DMS53 (cell line): ENCODE measurements at regions not wholly inside any gene's neighbourhood (a gene's known extent, or its start where the extent isn't known, plus 50 kb on each side); places are given as distances from the start of the nearest gene placed in this dataset.
"Not testable (repeated sequence)": the region's sequence is repeated elsewhere in the genome, so short reads cannot be mapped to it uniquely, and the experiment has no call there.

Experiments used
- DNase-seq: peaks from one replicate; lab custom pipeline; 2025; lab: John Stamatoyannopoulos, UW

DNA sequence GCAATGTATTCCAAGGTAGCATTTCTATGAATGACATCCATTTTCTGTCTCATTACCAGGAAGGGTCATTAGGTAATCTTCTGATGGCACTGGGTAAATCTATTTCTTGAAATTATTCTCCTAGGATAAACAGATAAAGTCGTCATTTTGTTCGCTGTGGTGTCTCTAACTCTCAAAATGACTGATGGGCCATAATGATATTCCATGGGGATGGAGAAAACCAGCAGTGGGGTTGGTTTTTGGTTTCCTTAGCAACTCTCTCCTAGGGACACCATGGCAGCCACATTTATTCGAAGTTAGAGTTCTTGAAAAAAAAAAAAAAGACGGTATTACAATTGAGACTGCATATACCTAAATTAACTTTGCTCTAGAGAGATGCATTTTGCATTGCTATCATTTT, 231.3 kb upstream of the SLCO3A1 start:
- DNase-seq = no peak

DNA sequence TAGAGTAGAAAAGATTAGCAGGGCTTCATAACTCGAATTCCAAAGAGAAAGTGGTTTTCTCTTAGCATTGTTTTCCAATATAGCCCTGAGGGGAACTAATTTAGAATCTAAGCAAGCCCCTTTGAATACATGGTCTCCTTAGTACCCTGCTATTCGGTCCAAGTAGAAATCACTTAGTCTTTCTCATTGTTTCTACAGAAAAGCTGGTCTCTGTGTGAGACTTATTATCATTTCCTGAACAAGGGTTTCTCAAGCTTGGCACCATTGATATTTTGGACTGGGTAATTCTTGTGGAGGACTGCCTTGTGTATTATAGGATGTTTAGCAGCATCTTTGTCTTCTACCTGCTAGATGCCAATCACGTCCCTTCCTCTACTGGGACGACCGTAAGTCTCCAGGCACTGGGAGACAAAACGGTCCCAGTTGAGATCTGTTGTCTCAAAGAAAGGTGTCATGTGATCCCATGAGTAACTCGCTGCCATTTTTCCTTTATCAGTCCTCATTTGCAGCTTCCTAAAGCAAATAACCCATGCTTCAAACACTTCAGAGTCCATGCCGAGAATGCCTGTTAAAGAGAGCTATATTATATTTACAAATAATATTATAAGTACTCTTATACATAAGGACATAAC, 230.7 kb upstream of the SLCO3A1 start:
- no peak for DNase-seq

DNA sequence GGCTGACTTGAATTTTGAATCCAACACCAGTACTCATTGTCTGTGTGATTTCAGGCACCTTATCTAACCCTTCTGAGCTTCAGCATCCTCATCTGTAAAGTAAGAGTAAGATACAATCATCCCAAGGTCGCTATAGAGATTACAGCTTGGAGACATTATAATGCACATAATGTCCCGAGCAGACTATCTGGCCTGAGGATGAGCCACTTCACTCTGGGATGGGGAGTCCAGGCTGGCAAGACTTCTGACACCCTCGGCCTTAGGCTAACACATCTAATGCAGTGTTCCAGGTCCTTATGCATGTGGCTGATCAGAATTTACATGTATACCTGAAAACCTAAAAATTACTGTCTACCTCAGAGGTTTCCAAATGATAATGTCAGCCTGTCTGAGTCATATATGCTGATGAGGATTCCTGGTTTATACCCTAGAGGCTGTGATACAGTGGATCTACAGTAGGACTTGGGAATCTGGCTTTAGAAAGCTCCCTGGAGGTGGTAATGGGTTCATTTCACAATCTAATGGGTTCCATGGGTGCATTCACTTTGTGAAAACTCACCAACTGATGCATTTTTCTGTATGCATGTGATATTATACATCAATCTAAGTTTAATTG, 229.0 kb upstream of the SLCO3A1 start:
- no peak for DNase-seq

DNA sequence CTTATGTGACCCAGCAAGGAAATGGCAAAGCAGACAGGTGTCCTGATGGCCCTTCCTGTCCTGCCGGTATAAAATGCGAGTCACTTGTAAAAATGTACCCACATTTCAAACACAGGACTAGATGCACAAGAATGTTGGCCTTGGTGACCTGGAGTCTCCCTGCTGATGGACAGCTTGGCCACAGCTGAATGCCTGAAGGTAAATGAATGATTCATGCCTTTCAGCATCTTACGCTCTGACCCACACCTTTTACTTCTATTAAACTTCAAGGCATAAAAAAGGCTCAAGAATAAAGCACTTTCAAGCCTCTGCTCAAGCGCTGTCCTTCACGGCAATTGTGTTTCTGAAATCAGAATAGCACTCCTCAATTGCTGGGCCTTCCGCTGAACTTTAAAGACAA, 228.0 kb upstream of the SLCO3A1 start:
- DNase-seq = no peak

DNA sequence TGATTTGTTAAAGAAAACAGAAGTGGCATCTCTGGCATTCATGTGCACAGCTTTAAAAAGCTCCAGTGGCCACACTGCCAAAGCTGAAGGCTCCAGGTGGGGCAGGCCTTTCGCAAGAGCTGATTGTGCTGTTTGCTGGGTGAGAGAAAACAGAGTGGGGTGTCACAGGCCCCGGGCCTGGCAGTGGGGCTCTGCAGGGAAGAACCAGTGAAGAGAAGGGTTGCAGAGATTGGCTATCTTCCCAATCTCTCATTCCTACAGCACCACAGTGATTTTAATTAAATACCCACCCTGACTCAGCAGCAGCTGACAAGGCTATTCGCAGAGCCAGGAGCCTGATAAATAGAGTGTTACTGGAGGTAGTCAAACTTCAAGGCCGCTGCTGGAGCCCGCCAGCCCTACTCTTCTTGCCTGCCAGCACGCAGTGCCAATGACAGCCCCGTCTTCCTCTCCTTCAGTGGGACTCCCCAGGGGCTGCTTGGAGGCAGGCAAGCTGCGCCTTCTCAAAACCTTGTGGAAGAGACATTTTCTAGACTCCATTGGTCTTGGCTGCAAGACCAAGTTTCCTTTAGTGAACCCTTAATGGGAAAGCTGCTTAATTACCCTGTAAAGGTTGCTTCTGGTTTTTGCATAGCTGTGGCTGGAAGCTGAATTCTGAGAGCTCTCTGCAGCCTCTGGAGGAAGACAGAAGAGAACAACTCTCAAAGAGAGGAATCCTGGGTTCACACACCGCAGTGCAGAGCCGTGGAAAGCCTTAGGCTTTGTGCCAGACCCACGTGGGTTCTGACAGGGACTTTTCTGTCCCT, 225.8 kb upstream of the SLCO3A1 start:
- DNase-seq = no peak

DNA sequence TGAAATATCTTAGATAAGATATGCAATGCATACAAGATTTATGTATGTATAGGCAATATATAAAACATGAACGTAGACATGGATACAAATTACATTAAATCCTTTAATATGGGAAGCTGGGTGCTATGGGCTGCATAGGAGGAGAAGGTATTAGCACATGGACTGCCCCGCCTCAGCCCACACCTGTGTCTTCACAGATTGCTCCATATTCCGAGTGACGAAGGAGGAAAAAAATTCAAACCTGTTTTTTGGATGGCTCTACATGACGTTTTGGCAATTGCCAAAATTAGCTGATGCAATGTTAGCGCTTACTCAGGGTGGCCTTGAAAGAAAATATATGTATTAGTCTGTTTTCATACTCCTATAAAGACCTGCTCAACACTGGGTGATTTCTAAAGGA, 223.4 kb upstream of the SLCO3A1 start:
- DNase-seq = no peak

DNA sequence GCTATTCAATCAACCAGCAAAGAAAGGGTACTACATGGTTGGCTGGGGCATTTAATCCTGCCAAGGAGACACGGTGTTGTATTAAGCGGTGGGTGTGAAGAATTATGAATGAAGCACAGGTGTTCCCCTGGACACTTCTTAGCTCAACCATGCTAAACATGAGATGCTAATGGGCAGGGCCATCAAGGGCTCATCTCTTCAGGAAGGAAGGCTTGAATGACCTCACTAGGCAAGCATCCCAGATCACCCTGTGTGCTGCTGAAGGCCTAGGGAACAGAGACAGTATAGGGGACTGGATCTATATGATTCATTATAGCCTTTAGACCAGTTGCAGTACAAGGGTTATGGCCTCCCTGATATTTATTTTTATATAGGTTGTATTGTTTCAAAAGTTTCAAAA, 221.3 kb upstream of the SLCO3A1 start:
- peak; percentile 82 for DNase-seq

DNA sequence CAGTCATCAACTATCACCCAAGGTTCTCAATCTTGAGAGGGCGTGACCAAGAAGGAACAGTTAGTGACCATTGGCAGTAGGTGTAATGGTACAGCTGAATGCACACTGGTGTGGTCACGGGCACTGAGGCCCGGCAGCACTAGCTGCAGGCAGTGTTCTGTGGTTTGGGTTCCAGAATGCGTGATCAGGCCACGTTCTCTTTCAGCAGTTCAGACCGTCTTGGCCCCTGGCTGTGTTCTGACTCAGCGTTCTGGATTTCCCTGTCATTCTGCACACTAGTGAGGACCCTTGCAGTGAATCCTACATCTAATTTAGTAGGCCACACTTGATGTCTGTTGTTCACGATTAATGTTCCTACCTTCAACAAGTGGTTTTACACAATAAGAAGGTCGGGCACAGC, 220.5 kb upstream of the SLCO3A1 start:
- DNase-seq = no peak

DNA sequence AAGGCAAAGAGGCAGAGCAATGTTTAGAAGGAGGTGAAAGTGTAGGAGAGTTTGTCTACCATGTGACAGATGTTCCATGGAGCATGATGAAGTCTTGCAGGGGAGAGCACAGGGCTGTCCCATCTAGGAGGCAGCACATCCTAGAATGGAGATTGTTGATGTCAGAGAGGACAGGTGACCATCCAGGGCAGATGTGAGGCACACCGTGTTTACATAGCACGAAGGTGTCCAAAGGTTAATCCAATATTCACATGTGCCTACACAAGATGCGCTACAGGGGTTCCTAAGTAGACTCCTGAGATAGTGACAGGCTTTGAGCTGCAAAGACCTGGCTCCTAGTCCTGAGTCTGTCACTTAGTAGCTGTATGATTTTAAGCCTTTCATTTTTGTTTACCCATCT, 219.3 kb upstream of the SLCO3A1 start:
- DNase-seq = peak; percentile 85

DNA sequence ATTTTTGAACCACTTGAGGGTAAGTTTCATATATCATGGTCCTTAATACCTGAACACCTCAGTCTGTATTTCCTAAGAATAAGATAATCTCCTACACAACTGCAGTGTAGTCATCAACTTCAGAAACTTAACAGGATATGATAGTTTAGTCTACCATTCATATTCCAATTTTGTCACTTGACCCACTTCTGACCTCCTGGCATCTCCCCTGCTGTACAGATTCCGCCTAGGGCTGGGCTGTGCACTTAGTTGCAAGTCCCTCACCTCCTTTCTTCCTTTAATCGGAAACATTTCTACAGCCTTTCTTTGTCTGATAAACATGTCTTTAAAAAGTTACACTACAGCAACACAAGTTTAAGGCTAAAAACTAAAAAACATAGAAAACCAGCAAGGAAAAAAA, 218.4 kb upstream of the SLCO3A1 start:
- no peak for DNase-seq

DNA sequence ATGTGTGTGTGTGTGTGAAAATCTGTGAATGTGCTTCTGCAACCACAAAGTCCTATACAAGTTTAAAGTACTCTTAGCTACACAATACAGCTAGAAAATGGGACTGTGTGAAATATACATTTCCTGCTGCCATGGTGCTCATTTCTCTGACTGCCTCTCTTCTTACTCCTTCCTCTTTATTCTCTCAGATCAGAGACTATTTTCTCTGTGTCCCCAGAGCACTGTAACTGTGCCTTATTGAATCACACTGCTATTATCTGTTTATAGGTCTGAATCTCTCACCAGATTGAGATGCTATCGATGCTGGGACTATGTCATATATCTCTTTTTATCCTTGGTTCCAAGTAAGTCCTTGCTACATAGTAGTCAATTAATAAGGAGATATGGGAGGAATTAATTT, 217.9 kb upstream of the SLCO3A1 start:
- no peak for DNase-seq

DNA sequence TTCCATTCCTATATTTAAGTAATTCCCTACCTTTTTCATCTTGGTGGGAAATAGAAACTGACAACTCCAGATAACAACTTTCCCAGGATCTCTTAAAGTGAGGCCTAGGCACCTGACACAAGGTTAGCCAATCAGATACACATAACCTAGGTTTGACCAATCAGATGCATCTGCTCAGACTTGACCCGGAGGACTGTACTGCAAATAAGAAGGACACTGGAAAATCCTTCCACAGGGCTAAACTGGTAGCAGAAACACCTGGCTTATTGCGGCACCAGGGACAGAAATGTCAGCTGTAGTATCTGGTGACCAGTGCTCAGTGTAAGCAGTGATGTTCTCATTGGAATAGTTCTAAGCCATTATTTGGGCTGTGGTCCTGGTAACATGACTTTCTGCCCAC, 204.5 kb upstream of the SLCO3A1 start:
- DNase-seq = no peak

DNA sequence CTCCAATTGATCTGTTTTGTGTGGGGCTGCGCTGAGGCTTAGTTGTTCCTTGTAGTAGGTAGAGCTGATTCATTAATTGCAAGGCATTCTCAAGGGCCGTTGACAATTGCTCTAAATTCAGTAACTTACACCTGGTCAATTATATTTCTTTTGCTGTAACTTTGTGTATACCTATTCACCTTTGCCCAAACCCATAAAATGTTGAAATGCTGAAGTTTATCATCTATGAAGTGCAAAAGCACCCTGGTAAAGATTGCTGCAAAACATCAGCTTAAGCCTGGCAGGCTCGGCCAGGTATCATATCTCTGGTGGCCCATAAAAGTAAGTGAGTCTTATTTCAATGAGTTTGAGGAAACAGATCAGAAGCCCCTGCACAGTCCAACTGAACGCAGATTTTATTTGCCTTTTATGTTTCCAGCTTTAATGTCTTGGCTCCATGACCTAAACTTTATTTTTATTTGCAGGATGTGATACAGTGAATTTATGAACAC, 203.6 kb upstream of the SLCO3A1 start:
- DNase-seq = no peak

DNA sequence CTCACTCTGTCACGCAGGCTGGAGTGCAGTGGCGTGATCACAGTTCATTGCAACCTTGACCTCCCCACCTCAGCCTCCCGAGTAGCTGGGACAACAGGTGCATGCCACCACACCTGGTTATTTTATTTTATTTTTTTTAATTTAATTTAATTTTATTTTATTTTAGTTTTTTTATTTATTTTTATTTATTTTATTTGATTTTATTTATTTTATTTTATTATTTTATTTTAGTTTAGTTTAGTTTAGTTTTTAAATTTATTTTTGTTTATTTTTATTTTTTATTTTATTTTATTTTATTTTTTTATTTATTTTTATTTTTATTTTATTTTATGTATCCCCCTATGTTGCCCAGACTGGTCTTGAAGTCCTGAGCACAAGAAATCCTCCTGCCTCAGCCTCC, 202.3 kb upstream of the SLCO3A1 start:
- no peak for DNase-seq

DNA sequence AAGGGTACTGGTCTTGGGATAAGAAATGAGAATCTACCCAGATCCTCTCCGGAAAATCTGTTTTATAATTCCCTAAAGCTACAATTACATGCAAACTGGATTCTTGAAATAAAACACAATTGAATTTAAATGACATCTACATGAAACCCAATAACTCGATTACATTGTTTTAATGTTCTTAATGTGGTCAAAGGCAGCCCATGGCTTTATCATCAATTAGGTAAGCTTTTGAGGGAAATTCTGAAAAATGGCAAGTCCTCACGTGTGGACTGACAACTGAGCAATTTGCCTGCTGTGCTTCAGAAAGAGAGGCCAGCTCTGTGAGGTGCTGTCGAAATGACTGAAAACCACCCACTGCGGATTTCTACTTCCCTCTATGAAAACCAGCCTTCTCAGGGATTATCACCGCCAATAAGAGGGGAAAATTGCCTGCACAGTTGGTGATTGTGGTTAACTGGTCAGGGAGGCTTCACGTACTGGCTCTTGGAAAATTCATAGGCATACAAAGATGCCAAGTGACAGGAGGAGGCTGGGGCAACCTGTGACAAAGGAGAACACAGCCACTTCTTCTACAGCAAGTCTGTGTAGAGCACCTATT, 200.8 kb upstream of the SLCO3A1 start:
- DNase-seq = no peak

DNA sequence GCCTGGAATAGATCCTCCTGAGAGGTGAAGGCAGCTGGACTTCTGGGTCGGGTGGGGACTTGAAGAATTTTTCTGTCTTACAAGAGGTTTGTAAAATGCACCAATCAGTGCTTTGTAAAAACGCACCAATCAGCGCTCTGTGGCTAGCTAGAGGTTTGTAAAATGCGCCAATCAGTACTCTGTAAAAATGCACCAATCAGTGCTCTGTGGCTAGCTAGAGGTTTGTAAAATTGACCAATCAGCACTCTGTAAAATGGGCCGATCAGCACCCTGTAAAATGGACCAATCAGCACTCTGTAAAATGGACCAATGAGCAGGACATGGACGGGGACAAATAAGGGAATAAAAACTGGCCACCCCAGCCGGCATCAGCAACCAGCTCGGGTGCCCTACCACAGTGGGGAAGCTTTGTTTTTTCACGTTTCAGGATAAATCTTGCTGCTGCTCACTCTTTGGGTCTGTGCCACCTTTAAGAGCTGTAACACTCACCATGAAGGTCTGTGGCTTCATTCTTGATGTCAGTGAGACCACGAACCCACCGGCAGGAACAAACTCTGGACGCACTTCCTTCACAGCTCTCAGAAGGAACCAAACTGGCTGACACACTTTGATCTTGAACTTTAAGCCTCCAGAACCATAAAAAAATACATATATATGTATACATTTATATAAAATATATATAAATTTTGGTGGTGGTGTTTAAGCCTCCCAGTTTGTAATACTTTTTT, 197.8 kb upstream of the SLCO3A1 start:
- DNase-seq = not testable (repeated sequence)

DNA sequence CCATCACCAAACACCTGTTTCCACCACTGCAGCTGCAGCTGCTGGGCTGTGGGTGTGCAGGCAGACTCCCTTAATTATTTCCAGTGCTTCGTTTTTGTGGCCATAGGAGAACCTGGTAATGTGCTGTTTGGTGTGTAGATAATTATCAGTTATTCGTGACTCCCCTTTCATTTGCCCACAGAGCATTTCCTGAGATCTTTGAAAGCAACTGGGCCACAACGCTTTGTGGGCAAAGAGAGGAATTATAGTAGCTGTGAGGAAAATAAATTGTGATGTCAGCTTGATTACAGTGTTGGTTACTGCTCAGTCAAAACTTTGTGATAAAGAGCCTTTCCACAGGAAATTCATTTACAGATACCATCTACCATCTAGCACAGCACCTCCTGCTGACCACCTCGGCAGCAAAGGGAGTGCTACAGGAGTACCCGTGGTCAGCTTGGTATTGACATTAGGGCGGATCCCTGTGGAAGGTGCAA, 193.3 kb upstream of the SLCO3A1 start:
- DNase-seq = peak; percentile 16

DNA sequence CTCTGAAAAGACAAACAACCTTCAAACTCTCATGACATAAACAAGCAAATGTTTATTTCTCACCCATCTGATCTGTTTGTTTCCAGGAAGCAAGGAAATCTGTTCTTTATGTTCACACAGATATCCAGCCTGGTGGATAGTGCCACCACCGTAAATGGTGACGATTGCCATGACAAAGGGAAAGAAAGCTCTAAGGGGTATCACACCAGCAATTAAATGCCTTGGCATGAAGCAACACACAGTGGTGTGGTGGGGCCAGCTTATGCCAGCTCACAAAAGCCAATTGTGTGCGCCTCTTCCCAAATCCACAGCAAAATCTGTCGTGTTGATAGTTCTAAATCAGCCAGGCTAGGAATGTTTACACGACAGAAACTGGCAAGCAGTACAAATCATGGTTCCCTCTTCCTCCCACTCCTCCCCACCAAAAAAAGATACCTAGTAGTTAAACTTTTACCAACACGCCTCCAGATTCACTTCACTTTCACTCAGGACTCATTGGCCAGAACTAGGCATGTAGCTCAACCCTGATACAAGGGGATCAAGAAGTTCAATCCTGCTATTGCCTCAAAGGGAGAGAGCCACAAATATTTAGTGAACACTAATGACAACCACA, 189.2 kb upstream of the SLCO3A1 start:
- no peak for DNase-seq

DNA sequence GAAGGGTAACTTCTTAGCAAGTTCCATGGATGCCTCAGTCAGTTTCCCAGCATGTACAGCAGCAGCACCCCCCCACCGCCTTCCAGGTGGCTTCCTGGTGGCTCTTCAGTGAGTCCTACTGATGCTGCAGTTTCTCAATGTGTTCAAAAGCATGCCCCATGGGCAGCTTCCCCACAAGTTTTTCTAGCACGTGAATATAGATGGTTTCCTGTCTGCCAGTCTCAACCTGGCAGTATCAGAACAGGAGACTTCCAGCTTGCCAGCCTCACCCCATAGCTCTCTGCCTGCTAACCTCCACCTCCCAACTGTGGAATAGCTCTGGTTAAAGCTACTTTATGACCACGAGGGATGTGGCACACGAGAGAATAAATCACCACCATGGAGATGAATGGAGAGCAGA, 188.3 kb upstream of the SLCO3A1 start:
- DNase-seq = no peak

DNA sequence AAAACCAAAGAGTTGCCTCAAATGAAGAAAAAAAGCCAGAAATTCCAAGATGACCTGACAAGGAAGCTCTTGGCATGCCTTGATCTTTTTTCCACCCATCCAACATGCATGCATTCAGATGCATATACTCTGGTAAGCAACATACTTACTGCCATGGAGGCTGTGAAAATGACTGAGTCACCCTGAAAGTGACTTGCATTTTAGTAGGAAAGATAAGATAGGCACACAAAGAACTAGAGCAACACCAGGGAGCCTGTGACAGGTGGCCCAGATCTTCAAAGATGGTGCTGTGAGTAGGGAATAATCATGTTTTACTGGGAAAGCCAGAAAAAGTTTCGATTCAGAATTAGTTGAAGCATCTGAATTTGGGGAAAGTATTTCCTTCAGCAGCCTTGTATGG, 185.1 kb upstream of the SLCO3A1 start:
- no peak for DNase-seq

DNA sequence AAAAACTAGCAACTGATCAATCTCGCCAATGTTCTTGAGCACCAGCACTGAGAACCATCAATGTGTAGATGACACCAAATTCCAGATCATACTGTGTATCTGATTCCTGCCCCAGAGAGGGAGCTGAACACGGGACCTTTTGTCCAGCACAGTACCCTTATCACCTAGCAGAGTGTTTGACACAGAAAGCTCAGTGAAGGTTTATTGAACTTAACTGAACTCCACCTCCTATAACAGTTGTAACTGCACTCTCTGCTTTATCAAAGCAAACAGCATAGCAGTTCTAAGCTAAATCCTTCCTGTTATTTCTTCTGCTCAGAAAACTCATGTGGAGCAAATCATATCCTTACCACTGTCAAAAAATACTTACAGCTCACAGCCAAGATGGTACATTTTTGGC, 183.4 kb upstream of the SLCO3A1 start:
- no peak for DNase-seq

DNA sequence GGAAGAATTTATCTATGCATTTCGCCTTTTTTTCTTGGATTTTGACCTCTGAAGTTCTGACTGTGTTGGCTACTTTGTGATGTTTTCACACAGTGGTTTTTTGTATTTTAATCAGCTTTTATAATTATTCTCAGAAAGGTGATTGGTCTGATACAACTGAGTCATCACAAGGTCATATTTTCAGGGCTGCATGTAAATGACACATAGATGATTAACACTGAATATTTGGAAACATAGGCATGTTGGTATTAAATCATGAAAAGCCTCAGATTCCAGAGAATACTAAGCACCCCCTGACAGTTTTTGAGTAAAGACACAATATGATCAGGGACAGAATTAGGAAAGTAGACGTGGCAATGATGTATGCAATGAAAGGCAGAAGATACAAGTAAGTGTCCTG, 175.5 kb upstream of the SLCO3A1 start:
- DNase-seq = no peak
